ENCODE measurements at regions not wholly inside any gene's neighbourhood (a gene's known extent, or its start where the extent isn't known, plus 50 kb on each side); places are given as distances from the start of the nearest gene placed in this dataset.

DNA sequence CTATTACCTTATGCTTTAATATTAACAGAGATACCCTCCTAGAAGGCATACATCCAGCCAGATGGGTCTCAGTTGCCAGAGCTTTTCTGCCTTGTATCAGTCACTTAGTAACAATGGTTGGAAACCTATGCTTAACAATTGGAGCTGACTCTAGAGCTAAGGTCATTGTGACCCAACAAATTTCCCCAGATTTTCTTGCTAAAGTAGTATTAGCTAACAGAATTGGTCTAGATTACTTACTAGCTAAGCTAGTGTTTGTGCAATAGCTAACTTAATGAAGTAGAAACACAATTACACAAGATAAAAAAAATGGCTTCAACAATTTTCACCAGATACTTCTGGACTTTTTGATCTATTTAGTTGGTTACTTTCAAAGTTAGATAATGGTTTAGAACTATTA, 236.9 kb downstream of the NSUN3 start:
- TF ChIP-seq GATA3 (IDR thresholded peaks at IDR 0.05; ENCODE audit: low read depth, low read length) (no peak), GATA2 (IDR thresholded peaks at IDR 0.05; ENCODE audit: low read depth, low read length) (no peak)
